IMR-90 (cell line): ENCODE measurements at regions not wholly inside any gene's neighbourhood (a gene's known extent, or its start where the extent isn't known, plus 50 kb on each side); places are given as distances from the start of the nearest gene placed in this dataset.

Source experiments
- ATAC-seq: fragments of 200-7000 bp; cut with Tn5 transposase; 2 replicates; pipeline ENCODE4 v1.9.1; 2020; ENCODE audit warnings: low read depth, mild to moderate bottlenecking, moderate library complexity
- BruUV-seq: library from RNA; stranded (reverse); fragments of 400-500 nt; replicated peaks from 2 replicates; lab custom pipeline; 2021; lab: Mats Ljungman, UMichigan
- CTCF ChIA-PET: fragments of 300-600 bp; formaldehyde crosslinking; extraction: SDS; loops from one replicate; lab custom pipeline; 2021; ENCODE audit warnings: antibody characterized with exemption; lab: Yijun Ruan, JAX
- POLR2A ChIA-PET: fragments of 300-600 bp; sonication (Branson Sonifier 250); formaldehyde crosslinking; loops from one replicate; lab custom pipeline; 2022; ENCODE audit warnings: antibody characterized with exemption; ENCODE audit not compliant: unreplicated experiment; lab: Charles Lee
- DNase-seq: peaks from one replicate; pipeline ENCODE4 v3.0.0; 2013
- H2AFZ ChIP-seq: replicated peaks from 2 replicates; pipeline ENCODE3; 2013; ENCODE audit warnings: low read length, mild to moderate bottlenecking; ENCODE audit not compliant: poor library complexity
- H2AK5ac ChIP-seq: 2 replicates; pipeline ENCODE4 v1.6.1; 2013; ENCODE audit warnings: low read depth, low read length, inconsistent platforms
- H2AK9ac ChIP-seq: replicated peaks from 2 replicates; pipeline ENCODE3; 2013; ENCODE audit warnings: mild to moderate bottlenecking, low read depth, low read length, moderate library complexity; ENCODE audit not compliant: poor library complexity
- H2BK120ac ChIP-seq: 2 replicates; pipeline ENCODE4 v1.6.1; 2013; ENCODE audit warnings: low read depth, low read length, inconsistent platforms
- H2BK15ac ChIP-seq: 3 replicates; pipeline ENCODE4 v1.6.1; 2013; ENCODE audit warnings: low read depth, low read length, inconsistent platforms
- H2BK20ac ChIP-seq: 2 replicates; pipeline ENCODE4 v1.6.1; 2013; ENCODE audit warnings: low read depth, mild to moderate bottlenecking, inconsistent platforms, low read length, moderate library complexity
- H2BK5ac ChIP-seq: 2 replicates; pipeline ENCODE4 v1.6.1; 2013; ENCODE audit warnings: mild to moderate bottlenecking, low read depth, low read length, inconsistent platforms; ENCODE audit not compliant: poor library complexity, severe bottlenecking
- H3K14ac ChIP-seq: replicated peaks from 2 replicates; pipeline ENCODE4 v1.6.1; 2013; ENCODE audit warnings: low read depth, low read length, inconsistent platforms
- H3K18ac ChIP-seq: 2 replicates; pipeline ENCODE4 v1.6.1; 2013; ENCODE audit warnings: low read depth, low read length, control low read depth
- H3K23ac ChIP-seq: 2 replicates; pipeline ENCODE4 v1.6.1; 2013; ENCODE audit warnings: low read depth, low read length, inconsistent platforms
- H3K27ac ChIP-seq: 2 replicates; pipeline ENCODE4 v1.5.1; 2013; ENCODE audit warnings: mild to moderate bottlenecking, control low read depth, low read length; ENCODE audit not compliant: insufficient read depth
- H3K27me3 ChIP-seq: 2 replicates; pipeline ENCODE4 v1.6.1; 2013; ENCODE audit warnings: low read length; ENCODE audit not compliant: control insufficient read depth, insufficient read depth
- H3K36me3 ChIP-seq: 2 replicates; pipeline ENCODE4 v1.6.1; 2013; ENCODE audit warnings: low read length, mixed read lengths; ENCODE audit not compliant: control insufficient read depth, insufficient read depth
- H3K4ac ChIP-seq: 2 replicates; pipeline ENCODE4 v1.6.1; 2013; ENCODE audit warnings: low read depth, low read length, inconsistent platforms
- H3K4me1 ChIP-seq: 2 replicates; pipeline ENCODE4 v1.6.1; 2013; ENCODE audit warnings: low read length, mixed read lengths; ENCODE audit not compliant: control insufficient read depth, insufficient read depth
- H3K4me2 ChIP-seq: 2 replicates; pipeline ENCODE4 v1.6.1; 2013; ENCODE audit warnings: low read depth, mild to moderate bottlenecking, control low read depth, low read length, moderate library complexity
- H3K4me3 ChIP-seq: 2 replicates; pipeline ENCODE4 v1.5.1; 2013; ENCODE audit warnings: low read depth, mild to moderate bottlenecking, control low read depth, low read length, moderate library complexity; ENCODE audit not compliant: insufficient read depth
- H3K56ac ChIP-seq: 2 replicates; pipeline ENCODE4 v1.6.1; 2013; ENCODE audit warnings: low read length, inconsistent platforms; ENCODE audit not compliant: insufficient read depth; ENCODE audit errors: extremely low read depth
- H3K79me1 ChIP-seq, 2 experiments: 2 replicates each; pipeline ENCODE4 v1.6.1; 2013; ENCODE audit warnings: low read length in 2 of 2, inconsistent platforms in 1 of 2, low read depth in 1 of 2
- H3K9ac ChIP-seq: 2 replicates; pipeline ENCODE4 v1.6.1; 2013; ENCODE audit warnings: low read depth, low read length, control low read depth
- H3K9me1 ChIP-seq: 2 replicates; pipeline ENCODE4 v1.6.1; 2013; ENCODE audit warnings: low read length, inconsistent platforms; ENCODE audit not compliant: insufficient read depth
- H3K9me3 ChIP-seq: 2 replicates; pipeline ENCODE4 v1.6.1; 2013; ENCODE audit warnings: low read length; ENCODE audit not compliant: control insufficient read depth, insufficient read depth
- H4K20me1 ChIP-seq: 2 replicates; pipeline ENCODE4 v1.6.1; 2013; ENCODE audit warnings: low read length, inconsistent platforms; ENCODE audit not compliant: insufficient read depth
- H4K5ac ChIP-seq: 2 replicates; pipeline ENCODE4 v1.6.1; 2013; ENCODE audit warnings: mild to moderate bottlenecking, low read depth, low read length, control low read depth
- H4K8ac ChIP-seq, 2 experiments: 2 replicates each; pipeline ENCODE4 v1.6.1; 2013; ENCODE audit warnings: low read depth in 2 of 2, low read length in 2 of 2, control low read depth in 1 of 2, inconsistent platforms in 1 of 2
- H4K91ac ChIP-seq: 2 replicates; pipeline ENCODE4 v1.6.1; 2013; ENCODE audit warnings: low read depth, low read length, inconsistent platforms; ENCODE audit not compliant: insufficient read depth
- BHLHE40 ChIP-seq: fragments of 150-350 bp; IDR thresholded peaks from 2 replicates; pipeline ENCODE4 v1.6.1; 2016; ENCODE audit warnings: mild to moderate bottlenecking, low read depth, low read length
- CHD1 ChIP-seq: IDR thresholded peaks from 2 replicates; pipeline ENCODE4 v1.6.1; 2012; ENCODE audit warnings: low read depth, low read length, improper control_type of control experiment
- CTCF ChIP-seq: conservative IDR thresholded peaks from 2 replicates; pipeline ENCODE4 v1.5.1; 2012; ENCODE audit warnings: mild to moderate bottlenecking, low read depth, low read length, improper control_type of control experiment
- MAZ ChIP-seq: IDR thresholded peaks from 2 replicates; pipeline ENCODE4 v1.6.1; 2012; ENCODE audit warnings: low read depth, mild to moderate bottlenecking, low read length, improper control_type of control experiment, moderate library complexity, borderline replicate concordance
- RAD21 ChIP-seq: IDR thresholded peaks from 2 replicates; pipeline ENCODE4 v1.6.1; 2012; ENCODE audit warnings: low read length, improper control_type of control experiment
- RCOR1 ChIP-seq: IDR thresholded peaks from 2 replicates; pipeline ENCODE4 v1.6.1; 2012; ENCODE audit warnings: mild to moderate bottlenecking, low read length, improper control_type of control experiment; ENCODE audit not compliant: insufficient replicate concordance
- SMC3 ChIP-seq: fragments of 150-350 bp; IDR thresholded peaks from 2 replicates; pipeline ENCODE4 v1.6.1; 2016; ENCODE audit warnings: low read depth, mild to moderate bottlenecking, antibody characterized with exemption, low read length, moderate library complexity
- WGBS, 2 experiments: methylation state at CpG; one replicate each; pipeline versions ENCODE4 v1.1.5 to v1.1.7; 2013; ENCODE audit warnings: missing lambda C conversion rate in 2 of 2; ENCODE audit not compliant: insufficient read length in 1 of 2; ENCODE audit errors: extremely low coverage in 2 of 2; 5-methylcytosine and 5-hydroxymethylcytosine counted together
- dilution Hi-C: fragments of 300-500 bp; cut with HindIII; formaldehyde crosslinking; loops from one replicate; pipeline ENCODE4 v1.14.3; 2018; ENCODE audit warnings: low sequenced_read_pairs; ENCODE audit not compliant: unreplicated experiment
- in situ Hi-C: fragments of 300-500 bp; cut with MboI; formaldehyde crosslinking; loops from 3 replicates; pipeline ENCODE4 v1.14.3; 2019; ENCODE audit warnings: low sequenced_read_pairs, inconsistent platforms, mixed read lengths
- intact Hi-C: fragments of 100-400 bp; cut with micrococcal nuclease; formaldehyde crosslinking; loops from 2 replicates; pipeline ENCODE4 v1.10.0; 2022

GRCh38 chr3:144165482-144165881 lies 193.9 kb downstream of the DIPK2A start:
- no peak for TF ChIP-seq RCOR1
- TF ChIP-seq CHD1 = no peak
- no peak for TF ChIP-seq CTCF
- no peak for TF ChIP-seq RAD21
- TF ChIP-seq MAZ = no peak
- TF ChIP-seq SMC3 = no peak
- TF ChIP-seq BHLHE40 = no peak
- Histone ChIP-seq H2BK20ac (no peak overlapping the region), H3K14ac (no peak overlapping the region), H3K9me1 (no peaks in the 10 kb centered on the region), H4K20me1 (no peaks in the 10 kb centered on the region), H2BK120ac (no peak overlapping the region), H3K27ac (no peak overlapping the region), H3K36me3 (no peaks in the 10 kb centered on the region), H3K4me3 (no peak overlapping the region), H3K4me2 (no peak overlapping the region), H3K18ac (no peak overlapping the region), H3K4me1 (no peaks in the 10 kb centered on the region), H3K9ac (no peak overlapping the region), H3K27me3 (no peaks in the 10 kb centered on the region), H4K5ac (no peak overlapping the region), H3K56ac (no peak overlapping the region), H4K91ac (no peak overlapping the region), H2AK5ac (no peak overlapping the region), H3K4ac (no peak overlapping the region), H2BK15ac (no peak overlapping the region), H3K23ac (no peak overlapping the region), H2AK9ac (no peak overlapping the region), H2AFZ (no peak overlapping the region), H3K79me1 (no peaks in the 10 kb centered on the region), H4K8ac (no peak overlapping the region), H3K9me3 (no peaks in the 10 kb centered on the region), H2BK5ac (no peak overlapping the region)
- DNase-seq = no peak
- in situ Hi-C loops (no loop called here), dilution Hi-C loops (no loop called here), intact Hi-C loops (loop anchor here (10.0 kb wide), 1 partner anchor 609 kb away; no protein-coding TSS in a partner anchor)
- 40% methylated on average over 1 of the region's 2 CpGs; no CpG with 5 or more reads in 1 of the 2 experiments for WGBS, 2 experiments
- BruUV-seq = no TSS peak
- ChIA-PET POLR2A (no interaction called here), CTCF (no interaction called here)
- no peak for ATAC-seq
